ENCODE measurements at regions not wholly inside any gene's neighbourhood (a gene's known extent, or its start where the extent isn't known, plus 50 kb on each side); places are given as distances from the start of the nearest gene placed in this dataset.
"Not testable (repeated sequence)": the region's sequence is repeated elsewhere in the genome, so short reads cannot be mapped to it uniquely, and the experiment has no call there.

GRCh38 chr7:142523821-142524460, 225.3 kb upstream of the PRSS1 start:
- no peak for DNase-seq

- DNase-seq: no peak
Observed at GRCh38 chr7:142522735-142523134, 226.5 kb upstream of the PRSS1 start.

GRCh38 chr7:142520885-142521284, 228.4 kb upstream of the PRSS1 start:
- not testable (repeated sequence) for DNase-seq

- DNase-seq: not testable (repeated sequence)
Observed at GRCh38 chr7:142520455-142520854, 228.8 kb upstream of the PRSS1 start.

GRCh38 chr7:142519079-142520078, 229.9 kb upstream of the PRSS1 start:
- DNase-seq: no peak

GRCh38 chr7:142516038-142516501, 233.2 kb upstream of the PRSS1 start:
- DNase-seq: no peak

GRCh38 chr7:142514716-142515115, 234.6 kb upstream of the PRSS1 start:
- DNase-seq: not testable (repeated sequence)

GRCh38 chr7:142513178-142513955, 235.9 kb upstream of the PRSS1 start:
- DNase-seq: no peak

- DNase-seq: no peak
Observed at GRCh38 chr7:142511801-142512200, 237.5 kb upstream of the PRSS1 start.

- DNase-seq: no peak
Observed at GRCh38 chr7:142511374-142511773, 237.9 kb upstream of the PRSS1 start.

GRCh38 chr7:142509235-142509634, 240.0 kb upstream of the PRSS1 start:
- DNase-seq: not testable (repeated sequence)

- DNase-seq: no peak
Observed at GRCh38 chr7:142508251-142508650, 241.0 kb upstream of the PRSS1 start.

GRCh38 chr7:142507799-142508198, 241.5 kb upstream of the PRSS1 start:
- no peak for DNase-seq

GRCh38 chr7:142507066-142507465, 242.2 kb upstream of the PRSS1 start:
- not testable (repeated sequence) for DNase-seq

- DNase-seq: no peak
Observed at GRCh38 chr7:142506601-142507000, 242.7 kb upstream of the PRSS1 start.

- not testable (repeated sequence) for DNase-seq
Observed at GRCh38 chr7:142503949-142504348, 245.3 kb upstream of the PRSS1 start.

GRCh38 chr7:142503036-142503435, 245.2 kb upstream of the PRSS58 start:
- no peak for DNase-seq

- no peak for DNase-seq
Observed at GRCh38 chr7:142501434-142501833, 243.6 kb upstream of the PRSS58 start.

- DNase-seq: no peak
Observed at GRCh38 chr7:142500366-142500765, 242.5 kb upstream of the PRSS58 start.

- no peak for DNase-seq
Observed at GRCh38 chr7:142499635-142500034, 241.8 kb upstream of the PRSS58 start.

- DNase-seq: no peak
Observed at GRCh38 chr7:142498364-142498763, 240.5 kb upstream of the PRSS58 start.

GRCh38 chr7:142496545-142496991, 238.7 kb upstream of the PRSS58 start:
- DNase-seq: no peak

GRCh38 chr7:142495879-142496278, 238.0 kb upstream of the PRSS58 start:
- not testable (repeated sequence) for DNase-seq

Measured in GOT3 (cell line).